Esophagus muscularis mucosa (tissue), 4 donors: ENCODE measurements at regions not wholly inside any gene's neighbourhood (a gene's known extent, or its start where the extent isn't known, plus 50 kb on each side); places are given as distances from the start of the nearest gene placed in this dataset.
A peak's percentile ranks its signal among the peaks of the same experiment; 100 is the strongest.

ENCODE experiments used
- EP300 ChIP-seq: sonication (generic); formaldehyde crosslinking; IDR thresholded peaks from one replicate; pipeline ENCODE4 v1.6.1; 2017; ENCODE audit warnings: antibody characterized with exemption
- POLR2A ChIP-seq: fragments of 450-650 bp; IDR thresholded peaks from one replicate; pipeline ENCODE4 v1.6.1; 2017; ENCODE audit warnings: antibody characterized with exemption, moderate library complexity, mild to moderate bottlenecking, low read depth
- POLR2AphosphoS5 ChIP-seq, 2 donors: sonication (generic); formaldehyde crosslinking; IDR thresholded peaks; one replicate each; pipeline ENCODE4 v1.6.1; 2017; ENCODE audit warnings: antibody characterized with exemption in 2 of 2
- TF ChIP-seq, protein P1 (sequence below), 3 experiments: fragments of 200-600 bp in 2 of 3; fragments of 450-650 bp in 1 of 3; sonication (generic) in 2 of 3; IDR thresholded peaks; one replicate each; pipeline ENCODE4 v1.5.1; 2017 to 2019; ENCODE audit warnings: antibody characterized with exemption in 3 of 3, mild to moderate bottlenecking in 2 of 3, moderate library complexity in 1 of 3

DNA sequence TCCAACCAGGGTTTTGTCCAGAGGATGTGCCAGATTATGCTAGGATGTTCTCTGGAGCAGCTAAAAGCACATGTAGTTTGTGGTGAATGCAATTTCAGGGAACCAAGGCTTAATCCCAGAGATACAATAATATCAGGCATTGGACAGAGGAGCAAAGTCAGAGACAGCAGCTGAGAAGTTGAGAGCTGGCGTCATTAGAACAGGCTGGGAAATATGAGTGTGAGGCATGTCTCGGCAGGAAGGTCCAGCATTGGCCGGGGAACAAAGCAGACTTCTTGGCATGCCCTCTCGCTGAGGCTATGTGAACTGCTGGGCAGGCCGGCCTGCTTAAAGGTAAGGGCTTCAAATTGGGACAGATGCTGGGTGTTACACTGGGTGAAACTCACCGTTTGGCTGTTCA, 125.4 kb downstream of the CAND1 start:
- TF ChIP-seq, protein P1, sequence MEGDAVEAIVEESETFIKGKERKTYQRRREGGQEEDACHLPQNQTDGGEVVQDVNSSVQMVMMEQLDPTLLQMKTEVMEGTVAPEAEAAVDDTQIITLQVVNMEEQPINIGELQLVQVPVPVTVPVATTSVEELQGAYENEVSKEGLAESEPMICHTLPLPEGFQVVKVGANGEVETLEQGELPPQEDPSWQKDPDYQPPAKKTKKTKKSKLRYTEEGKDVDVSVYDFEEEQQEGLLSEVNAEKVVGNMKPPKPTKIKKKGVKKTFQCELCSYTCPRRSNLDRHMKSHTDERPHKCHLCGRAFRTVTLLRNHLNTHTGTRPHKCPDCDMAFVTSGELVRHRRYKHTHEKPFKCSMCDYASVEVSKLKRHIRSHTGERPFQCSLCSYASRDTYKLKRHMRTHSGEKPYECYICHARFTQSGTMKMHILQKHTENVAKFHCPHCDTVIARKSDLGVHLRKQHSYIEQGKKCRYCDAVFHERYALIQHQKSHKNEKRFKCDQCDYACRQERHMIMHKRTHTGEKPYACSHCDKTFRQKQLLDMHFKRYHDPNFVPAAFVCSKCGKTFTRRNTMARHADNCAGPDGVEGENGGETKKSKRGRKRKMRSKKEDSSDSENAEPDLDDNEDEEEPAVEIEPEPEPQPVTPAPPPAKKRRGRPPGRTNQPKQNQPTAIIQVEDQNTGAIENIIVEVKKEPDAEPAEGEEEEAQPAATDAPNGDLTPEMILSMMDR (IDR thresholded peaks at IDR 0.05): peak; percentile 23 to 51 (median 30)
- TF ChIP-seq POLR2A: no peak
- no peak for TF ChIP-seq EP300
- TF ChIP-seq POLR2AphosphoS5 (IDR thresholded peaks at IDR 0.05): no peak
